ENCODE measurements at regions not wholly inside any gene's neighbourhood (a gene's known extent, or its start where the extent isn't known, plus 50 kb on each side); places are given as distances from the start of the nearest gene placed in this dataset.

- H3K36me3 ChIP-seq: no peaks in the 10 kb centered on the region
- no peaks in the 10 kb centered on the region for H3K9me3 ChIP-seq
- no peaks in the 10 kb centered on the region for H3K27me3 ChIP-seq
- intact Hi-C loops (cut with DNase I; ENCODE audit: low total_unique reads): no loop called here
- DNase-seq: no peak
- TF ChIP-seq POLR2A (IDR thresholded peaks at IDR 0.05): no peak
- TF ChIP-seq, protein P1, sequence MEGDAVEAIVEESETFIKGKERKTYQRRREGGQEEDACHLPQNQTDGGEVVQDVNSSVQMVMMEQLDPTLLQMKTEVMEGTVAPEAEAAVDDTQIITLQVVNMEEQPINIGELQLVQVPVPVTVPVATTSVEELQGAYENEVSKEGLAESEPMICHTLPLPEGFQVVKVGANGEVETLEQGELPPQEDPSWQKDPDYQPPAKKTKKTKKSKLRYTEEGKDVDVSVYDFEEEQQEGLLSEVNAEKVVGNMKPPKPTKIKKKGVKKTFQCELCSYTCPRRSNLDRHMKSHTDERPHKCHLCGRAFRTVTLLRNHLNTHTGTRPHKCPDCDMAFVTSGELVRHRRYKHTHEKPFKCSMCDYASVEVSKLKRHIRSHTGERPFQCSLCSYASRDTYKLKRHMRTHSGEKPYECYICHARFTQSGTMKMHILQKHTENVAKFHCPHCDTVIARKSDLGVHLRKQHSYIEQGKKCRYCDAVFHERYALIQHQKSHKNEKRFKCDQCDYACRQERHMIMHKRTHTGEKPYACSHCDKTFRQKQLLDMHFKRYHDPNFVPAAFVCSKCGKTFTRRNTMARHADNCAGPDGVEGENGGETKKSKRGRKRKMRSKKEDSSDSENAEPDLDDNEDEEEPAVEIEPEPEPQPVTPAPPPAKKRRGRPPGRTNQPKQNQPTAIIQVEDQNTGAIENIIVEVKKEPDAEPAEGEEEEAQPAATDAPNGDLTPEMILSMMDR (IDR thresholded peaks at IDR 0.05): no peak
- H3K27ac ChIP-seq: no peak overlapping the region
- H3K4me3 ChIP-seq: no peak overlapping the region
- H3K4me1 ChIP-seq: no peaks in the 10 kb centered on the region
These were observed 97.2 kb downstream of the MAIP1 start for GRCh38 chr2:200052627-200053026.

- DNase-seq: no peak
- Histone ChIP-seq H3K9me3 (no peaks in the 10 kb centered on the region), H3K27me3 (no peaks in the 10 kb centered on the region), H3K27ac (no peak overlapping the region), H3K36me3 (no peaks in the 10 kb centered on the region), H3K4me3 (no peak overlapping the region), H3K4me1 (no peaks in the 10 kb centered on the region)
- TF ChIP-seq, protein P1 (IDR thresholded peaks at IDR 0.05): no peak
- no peak for TF ChIP-seq POLR2A (IDR thresholded peaks at IDR 0.05)
- intact Hi-C loops (cut with DNase I; ENCODE audit: low total_unique reads): no loop called here
These were observed 99.5 kb downstream of the MAIP1 start for GRCh38 chr2:200054681-200055468.

- no peak for DNase-seq
- no peak for TF ChIP-seq POLR2A (IDR thresholded peaks at IDR 0.05)
- TF ChIP-seq, protein P1 (IDR thresholded peaks at IDR 0.05): no peak
- Histone ChIP-seq H3K4me1 (no peaks in the 10 kb centered on the region), H3K27ac (no peak overlapping the region), H3K4me3 (no peak overlapping the region), H3K36me3 (no peaks in the 10 kb centered on the region), H3K9me3 (no peaks in the 10 kb centered on the region), H3K27me3 (no peaks in the 10 kb centered on the region)
- intact Hi-C loops (cut with DNase I; ENCODE audit: low total_unique reads): no loop called here
These were observed 100.7 kb downstream of the MAIP1 start for GRCh38 chr2:200056105-200056504.

- no peak for DNase-seq
- Histone ChIP-seq H3K27ac (no peak overlapping the region), H3K4me1 (no peaks in the 10 kb centered on the region), H3K9me3 (no peaks in the 10 kb centered on the region), H3K36me3 (no peaks in the 10 kb centered on the region), H3K27me3 (no peaks in the 10 kb centered on the region), H3K4me3 (no peak overlapping the region)
- intact Hi-C loops (cut with DNase I; ENCODE audit: low total_unique reads): no loop called here
- no peak for TF ChIP-seq POLR2A (IDR thresholded peaks at IDR 0.05)
- TF ChIP-seq, protein P1 (IDR thresholded peaks at IDR 0.05): no peak
These were observed 107.8 kb downstream of the MAIP1 start for GRCh38 chr2:200063155-200063554.

- Histone ChIP-seq H3K36me3 (no peaks in the 10 kb centered on the region), H3K27ac (no peak overlapping the region), H3K9me3 (no peaks in the 10 kb centered on the region), H3K4me3 (no peak overlapping the region), H3K4me1 (no peaks in the 10 kb centered on the region), H3K27me3 (no peaks in the 10 kb centered on the region)
- no peak for DNase-seq
- intact Hi-C loops (cut with DNase I; ENCODE audit: low total_unique reads): no loop called here
- TF ChIP-seq POLR2A (IDR thresholded peaks at IDR 0.05): no peak
- TF ChIP-seq, protein P1 (IDR thresholded peaks at IDR 0.05): no peak
These were observed 109.5 kb downstream of the MAIP1 start for GRCh38 chr2:200064879-200065278.

Data from uterus (tissue), 3 donors.